Globus pallidus (tissue), 1 donor: ENCODE measurements at regions not wholly inside any gene's neighbourhood (a gene's known extent, or its start where the extent isn't known, plus 50 kb on each side); places are given as distances from the start of the nearest gene placed in this dataset.

Source experiments
- DNase-seq: peaks from one replicate; pipeline ENCODE4 v3.0.0-alpha.2; 2015; ENCODE audit warnings: low spot score

DNA sequence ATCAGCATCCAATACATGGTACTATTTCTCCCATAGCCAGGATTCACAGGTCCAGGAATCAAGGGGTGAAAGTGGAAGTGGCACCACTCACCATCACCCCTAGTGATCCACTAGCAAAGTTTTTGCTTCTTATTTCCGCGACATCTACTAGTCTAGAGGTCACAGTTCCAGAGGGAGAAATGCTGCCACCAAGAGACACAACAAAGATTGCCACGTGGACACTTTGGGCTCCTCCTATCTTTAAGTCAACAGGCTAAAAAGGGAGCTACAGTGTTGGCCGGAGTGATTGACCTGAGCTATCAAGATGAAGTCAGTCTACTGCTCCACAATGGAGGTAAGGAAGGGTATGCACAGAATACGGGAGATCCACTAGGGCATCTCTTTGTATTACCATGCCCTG is 178.2 kb downstream of the AKR1D1 start:
- DNase-seq = no peak

DNA sequence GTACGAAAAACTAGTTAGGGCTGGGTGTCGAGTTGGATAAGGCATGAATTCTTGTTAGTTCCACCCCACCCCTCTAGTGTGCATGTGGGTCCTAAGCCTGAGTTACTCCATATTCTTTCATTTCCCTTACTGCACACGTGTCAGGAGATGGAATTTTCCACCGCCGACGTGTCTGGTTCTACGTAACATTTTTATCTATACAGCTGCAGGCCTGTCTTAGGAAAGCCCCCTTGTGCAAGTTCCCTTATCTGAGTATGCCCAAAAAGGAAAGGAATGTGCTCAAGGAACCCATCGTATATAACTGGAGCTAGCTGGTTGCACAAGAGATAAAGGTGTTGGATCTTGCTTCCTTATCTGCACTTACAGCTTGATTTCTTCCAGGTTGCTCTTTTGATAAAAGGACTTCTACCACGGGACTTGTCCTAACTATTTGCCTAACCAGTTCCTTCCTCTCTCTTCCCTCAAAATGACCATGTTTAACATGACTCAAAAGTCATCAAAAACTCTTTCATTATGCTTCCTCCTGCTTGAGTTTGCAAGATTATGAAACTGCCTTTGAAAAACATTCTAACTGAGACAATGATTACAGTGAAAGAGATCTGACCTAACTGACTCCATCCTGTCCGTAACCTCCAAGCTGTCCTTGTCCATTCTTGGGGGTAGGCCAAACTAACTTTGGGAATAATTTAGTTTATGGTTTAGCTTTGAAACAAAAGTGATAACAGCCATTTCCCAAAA is 181.4 kb downstream of the AKR1D1 start:
- DNase-seq = no peak

DNA sequence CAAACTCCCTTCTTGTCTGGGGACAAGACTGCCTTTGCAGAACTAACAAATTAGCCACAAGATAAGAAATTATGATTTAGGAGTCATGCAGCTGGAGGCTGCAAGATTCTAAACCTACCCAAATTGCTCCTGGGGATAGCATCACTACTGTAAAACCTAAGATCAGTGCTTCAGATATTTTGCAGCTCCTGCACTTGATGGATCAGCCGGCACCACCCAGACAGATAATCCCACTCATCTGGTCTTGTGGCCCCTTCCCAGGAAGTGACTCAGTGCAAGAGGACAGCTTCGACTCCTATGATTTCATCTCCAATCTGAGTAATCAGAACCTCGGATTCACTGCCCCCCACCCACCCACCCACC is 181.9 kb downstream of the AKR1D1 start:
- no peak for DNase-seq

DNA sequence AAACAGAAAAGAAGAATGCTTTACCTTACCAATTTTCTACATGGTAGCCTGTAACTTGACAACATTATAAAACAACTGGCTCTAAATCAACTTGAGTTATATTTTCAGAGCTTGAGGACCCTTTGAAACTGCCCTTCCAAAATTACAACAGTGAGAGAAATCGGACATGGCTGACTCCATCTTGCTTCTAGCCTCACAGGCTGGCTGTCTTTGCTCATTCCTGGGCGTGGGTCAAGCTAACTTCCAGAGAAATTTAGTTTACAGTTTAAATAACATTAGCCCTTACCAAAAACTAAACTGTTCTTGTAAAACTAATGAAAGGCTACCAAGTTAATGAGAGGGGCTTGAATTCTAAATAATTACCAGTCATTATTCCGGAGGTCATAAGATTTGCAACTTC is 183.4 kb downstream of the AKR1D1 start:
- no peak for DNase-seq

DNA sequence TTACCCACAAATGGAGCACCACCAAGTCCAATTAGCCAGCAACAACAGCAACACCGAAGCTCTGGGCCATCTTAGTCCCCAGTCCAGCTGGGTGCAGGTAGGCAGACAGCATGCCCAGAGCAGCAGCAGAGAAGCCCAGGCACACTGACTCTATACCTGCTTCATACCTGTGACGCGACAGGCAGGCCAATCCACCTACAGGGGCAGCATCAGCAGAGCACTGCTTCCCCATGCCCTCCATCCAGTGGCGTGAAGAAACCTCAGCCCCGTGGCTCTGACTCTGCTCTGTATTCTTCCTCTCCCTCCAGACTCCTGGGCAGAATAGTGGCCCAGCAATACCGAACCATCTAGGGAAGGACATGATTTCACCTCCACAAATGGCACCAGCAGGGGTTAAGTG is 191.7 kb downstream of the AKR1D1 start:
- no peak for DNase-seq

DNA sequence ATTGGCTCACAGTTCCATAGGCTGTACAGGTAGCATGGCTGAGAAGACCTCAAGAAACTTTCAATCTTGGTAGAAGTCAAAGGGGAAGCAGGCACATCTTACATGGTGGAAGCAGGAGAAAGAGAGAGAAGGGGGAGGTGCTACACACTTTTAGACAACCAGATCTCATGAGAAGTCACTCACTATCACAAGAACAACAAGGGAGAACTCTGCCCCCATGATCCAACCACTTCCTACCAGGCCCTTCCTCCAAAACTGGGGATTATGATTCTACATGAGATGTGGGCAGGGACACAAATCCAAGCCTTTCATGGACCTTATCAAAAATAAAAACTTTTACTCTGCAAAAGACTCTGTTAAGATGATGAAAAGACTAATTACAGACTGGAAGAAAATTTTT is 183.2 kb upstream of the TRIM24 start:
- DNase-seq = no peak

DNA sequence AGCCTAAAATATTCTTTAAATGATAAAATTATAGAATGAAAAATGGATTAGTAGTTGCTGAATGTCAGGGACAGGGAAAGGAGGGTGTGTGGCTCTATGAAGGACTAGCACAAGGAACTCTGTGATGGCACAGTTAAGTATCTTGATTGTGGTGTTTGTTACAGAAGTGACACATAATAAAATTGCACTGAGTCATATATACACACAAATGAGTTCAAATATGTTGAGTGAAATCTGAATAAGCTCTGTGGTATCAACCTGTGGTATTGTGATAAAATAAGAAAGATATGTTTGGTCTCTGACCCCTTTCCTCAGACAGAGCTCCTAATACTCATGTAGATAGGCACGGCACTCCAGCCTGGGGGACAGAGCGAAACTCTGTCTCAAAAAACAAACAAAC is 181.5 kb upstream of the TRIM24 start:
- DNase-seq = no peak

DNA sequence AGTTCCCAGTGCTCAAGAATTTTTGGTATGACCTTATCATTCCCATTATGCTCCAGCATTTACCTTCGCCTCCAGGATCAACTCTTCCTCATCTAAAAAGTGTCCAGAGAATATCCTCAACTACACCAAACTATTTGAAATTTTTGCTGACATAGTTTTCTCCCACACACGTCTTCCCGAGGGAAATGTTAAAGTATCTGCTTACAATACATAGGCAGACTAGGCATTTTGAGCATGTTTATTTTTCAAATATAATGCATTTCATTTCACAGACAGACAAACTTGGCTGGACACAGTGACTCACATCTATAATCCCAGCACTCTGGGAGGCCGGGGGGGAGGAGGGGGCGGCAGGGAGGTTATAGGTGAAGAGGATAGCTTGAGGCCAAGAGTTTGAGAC is 177.1 kb upstream of the TRIM24 start:
- DNase-seq = no peak

DNA sequence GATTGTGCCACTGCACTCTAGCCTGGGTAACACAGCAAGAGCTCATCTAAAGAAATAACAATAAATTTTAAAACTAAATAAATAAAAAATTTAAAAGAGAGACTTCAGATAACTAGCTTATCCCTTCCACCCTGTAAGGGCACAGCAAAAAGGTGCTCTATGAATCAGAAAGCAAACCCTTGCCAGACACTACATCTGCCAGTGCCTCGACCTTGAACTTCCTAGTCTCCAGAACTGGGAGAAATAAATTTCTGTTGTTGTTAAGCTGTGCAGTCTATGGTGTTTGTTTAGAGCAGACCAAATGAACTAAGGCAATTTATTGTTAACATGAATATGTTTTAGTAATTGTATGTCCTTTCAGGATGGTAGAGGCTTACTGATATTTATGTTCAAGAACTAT is 174.9 kb upstream of the TRIM24 start:
- DNase-seq = no peak

DNA sequence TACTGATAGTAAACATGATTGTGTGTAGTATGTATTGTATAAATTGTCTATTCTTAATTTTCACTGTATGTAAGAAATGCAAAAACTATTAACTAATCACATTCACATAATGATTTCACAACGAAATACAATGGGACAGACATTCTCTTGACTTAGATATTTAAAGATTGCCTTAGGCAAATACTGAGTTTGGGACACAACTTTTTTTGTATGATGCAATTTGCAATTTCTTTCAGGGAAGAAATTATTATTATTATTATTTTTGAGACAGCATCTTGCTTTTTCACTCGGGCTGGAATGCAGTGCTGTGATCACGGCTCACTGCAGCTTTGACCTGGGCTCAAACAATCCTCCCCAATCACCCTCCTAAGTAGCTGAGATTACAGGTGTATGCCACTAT is 173.2 kb upstream of the TRIM24 start:
- no peak for DNase-seq

DNA sequence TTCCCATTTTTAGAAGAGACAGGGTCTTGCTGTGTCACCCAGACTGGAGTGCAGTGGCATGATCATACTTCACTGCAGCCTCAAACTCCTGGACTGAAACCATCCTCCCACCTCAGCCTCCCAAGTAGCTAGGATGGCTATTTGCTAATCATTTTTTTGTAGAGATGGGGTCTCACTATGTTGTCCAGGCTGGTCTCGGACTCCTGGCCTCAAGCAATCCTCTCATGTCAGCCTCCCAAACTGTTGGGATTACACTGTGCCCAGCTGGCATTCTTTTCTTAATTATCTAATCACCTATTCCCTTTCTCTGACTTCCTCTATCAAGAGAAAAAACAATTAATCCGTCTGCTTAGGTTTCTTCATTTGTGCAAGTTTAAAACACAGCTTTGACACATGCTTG is 172.5 kb upstream of the TRIM24 start:
- DNase-seq = no peak

DNA sequence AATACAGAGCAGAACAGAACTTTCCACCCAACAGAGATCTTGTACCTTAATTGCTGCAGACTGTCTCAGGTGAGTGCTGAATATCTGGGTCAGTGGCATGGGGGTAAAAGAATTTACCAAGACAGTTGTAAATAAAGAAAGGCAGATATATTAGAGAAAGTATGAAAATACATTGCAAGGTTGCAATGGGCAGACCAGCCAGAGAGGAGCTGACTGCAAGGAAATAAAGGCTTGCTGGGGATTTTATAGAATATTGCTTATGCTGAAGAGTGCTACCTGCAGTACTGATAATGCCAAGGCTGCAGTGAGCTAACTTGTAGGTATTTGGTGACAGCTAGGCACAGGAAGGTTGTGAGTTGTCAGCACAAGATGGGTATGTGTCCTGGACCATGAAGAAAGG is 171.0 kb upstream of the TRIM24 start:
- DNase-seq = no peak

DNA sequence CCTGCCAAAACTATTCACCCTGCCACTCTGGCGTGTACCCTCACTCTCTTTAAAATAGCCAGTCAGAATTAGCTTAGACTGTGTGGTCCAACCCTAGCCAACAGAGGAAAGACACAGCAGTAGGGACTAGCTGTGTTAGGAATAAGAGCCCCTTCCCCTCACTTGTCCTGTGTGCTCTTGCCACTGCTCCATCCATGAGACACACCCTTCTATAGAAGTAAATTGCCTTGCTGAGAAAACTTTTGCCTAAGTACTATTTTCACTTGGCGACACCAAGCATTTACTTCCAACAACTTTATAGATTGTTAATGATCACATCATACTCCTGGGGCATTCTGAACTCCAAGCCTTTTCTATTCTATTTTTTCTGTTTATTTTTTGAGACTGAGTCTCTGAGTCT is 170.2 kb upstream of the TRIM24 start:
- DNase-seq = no peak

DNA sequence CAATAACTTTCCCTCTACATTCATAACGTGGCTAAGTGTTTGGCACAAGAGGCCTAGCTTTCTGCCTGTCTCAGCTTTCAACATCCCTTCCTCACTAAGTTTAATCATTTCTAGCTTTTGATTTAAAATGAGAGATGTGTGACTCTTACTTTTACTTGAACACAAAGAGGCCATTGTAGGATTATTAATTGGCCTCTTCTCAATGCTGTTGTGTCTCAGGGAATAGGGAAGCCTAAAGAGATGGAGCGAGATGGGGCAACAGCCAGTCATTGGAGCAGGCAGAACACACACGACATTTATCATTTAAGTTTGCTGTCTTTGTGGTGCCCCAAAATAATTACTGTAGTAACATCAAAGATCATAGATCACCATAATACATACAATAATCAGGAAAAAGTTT is 167.1 kb upstream of the TRIM24 start:
- DNase-seq = no peak

DNA sequence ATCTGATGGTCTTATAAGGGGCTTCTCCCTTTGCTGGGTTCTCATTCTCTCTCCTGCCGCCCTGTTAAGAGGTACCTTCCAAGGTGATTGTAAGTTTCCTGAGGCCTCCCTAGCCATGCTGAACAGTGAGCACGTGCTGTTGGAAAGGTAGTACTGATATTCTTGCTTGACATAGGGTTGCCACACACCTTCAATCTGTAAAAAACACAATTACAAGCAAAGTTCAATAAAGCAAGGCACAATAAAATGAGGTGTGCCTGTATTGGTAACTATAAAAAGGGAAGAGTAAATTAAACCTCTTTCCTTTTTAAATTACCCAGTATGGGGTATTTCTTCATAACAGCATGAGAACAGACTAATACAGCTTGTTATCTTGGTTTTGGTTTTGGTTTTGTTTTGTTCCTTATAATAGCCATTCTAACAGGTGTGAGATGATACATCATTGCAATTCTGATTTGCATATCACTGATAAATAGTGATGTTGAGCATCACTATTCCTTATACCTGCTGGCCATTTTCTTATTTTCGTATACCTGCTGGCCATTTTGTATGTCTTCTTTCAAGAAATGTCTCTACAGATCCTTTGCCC is 164.9 kb upstream of the TRIM24 start:
- DNase-seq = no peak

DNA sequence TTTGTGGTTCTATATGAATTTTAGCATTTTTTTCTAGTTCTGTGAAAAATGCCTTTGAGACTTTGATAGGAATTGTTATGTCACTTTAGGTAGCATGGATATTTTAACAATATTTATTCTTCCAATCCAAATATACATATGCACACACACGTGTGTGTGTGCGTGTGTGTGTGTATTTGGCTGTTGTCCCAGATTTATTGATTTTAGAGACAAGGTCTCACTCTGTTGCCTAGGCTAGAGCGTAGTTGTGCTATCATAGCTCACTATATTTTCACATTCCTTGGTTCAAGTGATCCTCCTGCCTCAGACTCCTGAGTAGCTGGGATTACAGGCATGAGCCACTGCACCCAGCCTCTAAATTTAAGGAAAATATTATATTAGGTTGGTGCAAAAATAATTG is 162.5 kb upstream of the TRIM24 start:
- no peak for DNase-seq

DNA sequence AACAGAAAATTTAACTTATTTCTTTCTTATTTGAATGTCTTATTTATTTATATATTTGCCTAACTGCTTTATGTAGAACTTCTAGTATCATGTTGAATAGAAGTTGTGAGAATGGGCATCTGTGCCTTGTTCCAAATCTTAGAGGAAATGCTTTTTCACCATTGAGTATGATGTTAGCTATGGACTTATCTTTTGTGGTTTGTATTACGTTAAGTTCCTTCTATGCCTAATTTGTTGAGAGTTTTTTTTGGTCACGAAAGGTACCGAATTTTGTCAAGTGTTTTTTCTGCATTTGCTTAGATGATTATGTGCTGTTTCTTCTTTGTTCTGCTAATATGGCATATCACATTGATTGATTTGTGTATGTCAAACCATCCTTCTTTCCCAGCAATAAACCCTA is 161.0 kb upstream of the TRIM24 start:
- no peak for DNase-seq

DNA sequence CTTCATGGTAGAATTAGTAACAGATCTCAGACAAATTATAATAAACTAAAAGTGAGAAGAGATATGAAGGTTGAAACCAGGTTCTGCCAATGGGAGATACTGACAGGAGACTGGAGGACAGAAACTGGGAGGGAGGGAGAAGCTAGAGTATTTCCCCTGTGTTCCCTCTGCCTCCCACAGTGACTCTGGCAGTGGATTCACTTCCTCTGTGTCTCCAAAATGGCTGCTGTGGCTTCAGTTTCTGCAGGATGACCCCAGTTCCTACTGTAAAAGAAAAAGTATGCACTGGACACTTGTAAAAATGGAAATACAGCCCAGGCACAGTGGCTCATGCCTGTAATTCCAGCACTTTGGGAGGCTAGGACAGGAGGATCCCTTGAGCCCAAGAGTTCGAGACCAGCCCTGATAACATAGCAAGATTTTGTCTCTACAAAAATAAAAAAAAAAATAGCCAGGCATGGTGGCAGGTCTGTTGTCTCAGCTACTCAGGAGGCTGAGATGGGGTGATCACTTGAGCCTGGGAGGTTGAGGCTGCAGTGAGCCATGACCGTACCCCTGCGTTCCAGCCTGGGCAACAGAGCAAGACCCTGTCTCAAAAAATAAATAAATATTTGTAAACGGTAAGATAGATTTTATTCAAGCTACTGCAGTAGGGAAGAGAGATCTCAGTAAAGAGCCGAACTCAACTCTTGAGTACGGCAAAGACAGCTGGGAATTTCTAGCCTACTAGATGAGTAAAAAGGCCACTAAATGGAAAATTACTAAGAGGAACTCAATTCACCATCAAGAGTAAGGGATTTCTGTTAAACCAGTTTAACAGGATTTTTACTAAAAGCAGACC is 156.6 kb upstream of the TRIM24 start:
- no peak for DNase-seq

DNA sequence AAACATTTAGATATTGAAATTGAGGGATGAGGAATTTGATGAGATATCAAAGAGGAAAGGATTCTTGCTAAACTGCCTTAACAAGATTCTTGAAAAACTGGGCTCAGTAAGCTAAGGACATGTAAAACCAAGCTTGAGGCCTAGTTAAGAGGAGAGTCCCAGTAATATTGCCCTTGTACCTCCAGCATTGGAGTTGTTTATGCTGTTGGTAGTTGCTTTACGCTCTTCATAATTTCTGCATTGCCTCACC is 156.1 kb upstream of the TRIM24 start:
- DNase-seq = no peak

DNA sequence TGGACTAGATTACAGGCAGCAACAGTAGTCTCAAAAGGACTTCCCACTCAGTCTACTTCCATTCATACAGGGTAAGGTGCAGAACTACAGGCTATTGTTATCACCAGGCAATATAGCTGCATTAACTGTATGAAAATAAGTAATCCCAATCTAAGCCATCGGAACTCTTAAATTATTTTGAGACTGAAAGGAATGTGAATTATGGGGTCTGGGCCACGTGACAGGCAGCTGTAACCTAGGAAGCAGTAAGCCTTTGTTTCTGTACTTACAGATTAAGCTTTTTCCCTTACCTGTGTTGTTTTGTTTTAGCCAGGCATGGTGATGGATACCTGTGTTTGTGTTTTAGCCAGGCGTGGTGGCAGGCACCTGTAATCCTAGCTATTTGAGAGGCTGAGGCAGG is 152.4 kb upstream of the TRIM24 start:
- DNase-seq = no peak

DNA sequence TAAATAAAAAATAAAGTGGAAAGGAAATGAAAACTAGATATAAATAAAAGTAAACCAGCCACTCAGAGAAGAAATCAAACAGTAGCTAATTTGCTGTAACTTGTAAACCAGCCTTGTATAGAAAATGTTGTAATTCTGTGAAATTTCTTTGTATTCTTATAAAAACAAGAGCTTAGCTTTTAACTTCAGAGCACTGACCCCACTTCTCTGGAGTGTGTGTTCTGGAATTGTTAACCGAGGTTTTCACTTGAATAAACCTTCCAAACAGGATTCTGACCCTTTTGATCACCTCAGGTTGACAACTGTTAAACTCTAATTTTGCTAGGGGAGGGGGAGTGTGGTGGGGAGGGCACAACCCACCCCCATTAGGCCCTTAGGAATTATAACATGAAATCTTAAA is 151.9 kb upstream of the TRIM24 start:
- no peak for DNase-seq

DNA sequence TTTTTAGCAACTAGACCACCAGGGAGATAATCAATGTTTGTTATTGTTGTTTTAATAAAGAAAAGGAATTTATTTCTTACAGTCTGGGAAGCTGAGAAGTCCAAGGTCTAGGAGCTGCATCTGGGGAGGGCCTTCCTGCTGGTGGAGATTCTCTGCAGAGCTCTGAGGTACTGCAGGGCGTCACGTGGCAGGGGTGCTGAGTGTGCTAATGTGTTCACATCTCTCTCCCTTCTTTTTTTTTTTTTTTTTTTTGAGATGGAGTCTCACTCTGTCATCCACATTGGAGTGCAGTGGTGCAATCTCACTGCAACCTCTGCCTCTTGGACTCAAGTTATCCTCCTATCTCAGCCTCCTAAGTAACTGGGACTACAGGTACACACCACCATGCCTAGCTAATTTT is 150.9 kb upstream of the TRIM24 start:
- no peak for DNase-seq

DNA sequence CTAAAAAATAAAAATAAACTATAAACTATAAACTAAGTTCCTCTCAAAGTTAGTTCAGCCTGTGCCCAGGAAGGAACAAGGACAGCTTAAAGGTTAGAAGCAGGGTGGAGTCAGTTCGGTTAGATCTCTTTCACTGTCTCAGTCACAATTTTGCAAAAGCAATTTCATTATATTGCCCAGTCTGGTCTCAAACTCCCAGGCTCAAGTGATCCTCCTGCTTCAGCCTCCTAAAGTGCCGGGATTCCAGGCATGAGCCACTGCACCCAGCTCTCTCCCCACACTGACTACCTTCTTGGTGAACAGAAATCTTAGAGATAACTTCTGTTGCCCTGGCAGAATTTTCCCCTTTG is 146.3 kb upstream of the TRIM24 start:
- no peak for DNase-seq
